Glutamatergic neuron (in vitro differentiated cells): ENCODE measurements at regions not wholly inside any gene's neighbourhood (a gene's known extent, or its start where the extent isn't known, plus 50 kb on each side); places are given as distances from the start of the nearest gene placed in this dataset.

ENCODE experiments used
- DNase-seq: peaks from one replicate; pipeline ENCODE4 v3.0.0; 2022
- H3K27ac Mint-ChIP-seq: one replicate; pipeline ENCODE4 v1.8.0; 2020; ENCODE audit warnings: mild to moderate bottlenecking, mixed read lengths, inconsistent platforms; ENCODE audit not compliant: unreplicated experiment
- H3K27me3 Mint-ChIP-seq: one replicate; pipeline ENCODE4 v1.8.0; 2020; ENCODE audit warnings: mild to moderate bottlenecking, moderate library complexity, mixed read lengths, inconsistent platforms; ENCODE audit not compliant: unreplicated experiment
- H3K36me3 Mint-ChIP-seq: one replicate; pipeline ENCODE4 v1.8.0; 2020; ENCODE audit warnings: mild to moderate bottlenecking, mixed read lengths, inconsistent platforms; ENCODE audit not compliant: unreplicated experiment
- H3K4me1 Mint-ChIP-seq: one replicate; pipeline ENCODE4 v1.8.0; 2020; ENCODE audit warnings: mild to moderate bottlenecking, low read depth, mixed read lengths, inconsistent platforms; ENCODE audit not compliant: unreplicated experiment
- H3K4me3 Mint-ChIP-seq: one replicate; pipeline ENCODE4 v1.8.0; 2020; ENCODE audit warnings: mild to moderate bottlenecking, mixed read lengths, inconsistent platforms; ENCODE audit not compliant: unreplicated experiment
- H3K9me3 Mint-ChIP-seq: one replicate; pipeline ENCODE4 v1.8.0; 2020; ENCODE audit warnings: mild to moderate bottlenecking, moderate library complexity, mixed read lengths, inconsistent platforms; ENCODE audit not compliant: unreplicated experiment
- CTCF ChIP-seq: fragments of 200-600 bp; sonication (generic); IDR thresholded peaks from one replicate; pipeline ENCODE4 v1.5.0; 2021; ENCODE audit not compliant: partially characterized antibody, unreplicated experiment

- no peak for TF ChIP-seq CTCF
- H3K27ac Mint-ChIP-seq = no peak overlapping the region
- no peak overlapping the region for H3K4me3 Mint-ChIP-seq
- H3K9me3 Mint-ChIP-seq = peaks cover 3% of the 10 kb centered on the region
- H3K27me3 Mint-ChIP-seq = no peaks in the 10 kb centered on the region
- no peak for DNase-seq
- H3K36me3 Mint-ChIP-seq = no peaks in the 10 kb centered on the region
- no peaks in the 10 kb centered on the region for H3K4me1 Mint-ChIP-seq
Observed at GRCh38 chr4:180788729-180789128, 1454.5 kb upstream of the TENM3 start.

- no peak for TF ChIP-seq CTCF
- Mint-ChIP-seq H3K27ac (no peak overlapping the region), H3K36me3 (no peaks in the 10 kb centered on the region), H3K4me1 (no peaks in the 10 kb centered on the region), H3K27me3 (no peaks in the 10 kb centered on the region), H3K4me3 (no peak overlapping the region), H3K9me3 (peaks cover 3% of the 10 kb centered on the region)
- DNase-seq = no peak
Observed at GRCh38 chr4:180789929-180790328, 1453.3 kb upstream of the TENM3 start.

DNA sequence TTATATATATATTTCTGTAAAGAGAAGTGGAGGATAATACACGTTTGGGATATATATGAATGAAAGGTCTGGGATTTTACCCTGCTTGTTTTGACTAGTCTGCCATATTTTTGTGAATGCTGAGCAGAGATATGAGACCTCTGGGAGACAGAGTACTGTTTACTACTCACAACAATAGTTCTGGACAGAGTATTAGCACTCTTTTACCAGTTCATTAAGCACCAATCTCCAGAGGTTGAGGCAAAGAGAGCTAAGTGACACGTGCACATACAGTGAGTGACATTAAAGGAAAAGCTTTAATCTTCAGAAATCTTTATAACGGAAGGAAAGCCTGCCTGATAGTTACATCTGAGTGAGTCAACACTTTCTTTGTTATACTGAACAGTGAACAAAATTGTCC lies 1452.7 kb upstream of the TENM3 start:
- no peak for DNase-seq
- Mint-ChIP-seq H3K36me3 (no peaks in the 10 kb centered on the region), H3K4me1 (no peaks in the 10 kb centered on the region), H3K4me3 (no peak overlapping the region), H3K27ac (no peak overlapping the region), H3K9me3 (peaks cover 3% of the 10 kb centered on the region), H3K27me3 (no peaks in the 10 kb centered on the region)
- no peak for TF ChIP-seq CTCF

GRCh38 chr4:180792541-180792940 lies 1450.7 kb upstream of the TENM3 start:
- Mint-ChIP-seq H3K27ac (no peak overlapping the region), H3K27me3 (no peaks in the 10 kb centered on the region), H3K36me3 (no peaks in the 10 kb centered on the region), H3K4me1 (no peaks in the 10 kb centered on the region), H3K9me3 (no peaks in the 10 kb centered on the region), H3K4me3 (no peak overlapping the region)
- no peak for TF ChIP-seq CTCF
- no peak for DNase-seq

DNA sequence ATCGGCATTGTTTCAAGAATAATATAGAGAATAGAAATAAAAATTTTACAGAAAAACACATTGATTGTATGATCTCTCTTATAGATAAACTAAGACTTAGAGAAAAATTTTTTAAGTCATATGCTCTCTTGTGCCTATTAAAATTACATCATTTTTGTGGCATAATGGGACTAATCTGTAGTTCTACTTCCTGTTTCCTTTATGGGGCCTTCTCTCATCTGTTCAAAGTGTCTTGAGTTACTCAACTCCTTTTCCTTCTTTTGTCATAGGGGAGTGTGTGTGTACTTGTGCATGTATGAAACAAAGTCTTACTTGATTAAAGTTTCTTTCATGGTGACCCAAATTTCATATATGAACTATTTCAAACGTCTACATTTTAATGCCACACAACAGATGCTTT lies 1448.9 kb upstream of the TENM3 start:
- no peaks in the 10 kb centered on the region for H3K27me3 Mint-ChIP-seq
- H3K36me3 Mint-ChIP-seq = no peaks in the 10 kb centered on the region
- H3K9me3 Mint-ChIP-seq = no peaks in the 10 kb centered on the region
- DNase-seq = no peak
- H3K4me3 Mint-ChIP-seq = no peak overlapping the region
- H3K4me1 Mint-ChIP-seq = peaks cover 2% of the 10 kb centered on the region
- no peak for TF ChIP-seq CTCF
- no peak overlapping the region for H3K27ac Mint-ChIP-seq
